ENCODE measurements at regions not wholly inside any gene's neighbourhood (a gene's known extent, or its start where the extent isn't known, plus 50 kb on each side); places are given as distances from the start of the nearest gene placed in this dataset.

GRCh38 chr1:87678266-87678665 lies 349.6 kb downstream of the LMO4 start:
- no peak for DNase-seq (ENCODE audit: low spot score)

- DNase-seq (ENCODE audit: low spot score): no peak
Measured at GRCh38 chr1:87682565-87682964, 353.9 kb downstream of the LMO4 start.

- no peak for DNase-seq (ENCODE audit: low spot score)
Measured at GRCh38 chr1:87683196-87683956, 354.7 kb downstream of the LMO4 start.

- DNase-seq (ENCODE audit: low spot score): no peak
Measured at GRCh38 chr1:87684194-87684593, 355.5 kb downstream of the LMO4 start.

- DNase-seq (ENCODE audit: low spot score): no peak
Measured at GRCh38 chr1:87684713-87685205, 356.1 kb downstream of the LMO4 start.

GRCh38 chr1:87685311-87686135 lies 356.8 kb downstream of the LMO4 start:
- no peak for DNase-seq (ENCODE audit: low spot score)

- no peak for DNase-seq (ENCODE audit: low spot score)
Measured at GRCh38 chr1:87686136-87686495, 357.4 kb downstream of the LMO4 start.

- no peak for DNase-seq (ENCODE audit: low spot score)
Measured at GRCh38 chr1:87686671-87687070, 358.0 kb downstream of the LMO4 start.

- no peak for DNase-seq (ENCODE audit: low spot score)
Measured at GRCh38 chr1:87688136-87688535, 359.5 kb downstream of the LMO4 start.

GRCh38 chr1:87689487-87689886 lies 360.8 kb downstream of the LMO4 start:
- DNase-seq (ENCODE audit: low spot score): no peak

- no peak for DNase-seq (ENCODE audit: low spot score)
Measured at GRCh38 chr1:87696483-87696882, 367.8 kb downstream of the LMO4 start.

GRCh38 chr1:87702455-87702854 lies 373.8 kb downstream of the LMO4 start:
- DNase-seq (ENCODE audit: low spot score): no peak

- DNase-seq (ENCODE audit: low spot score): no peak
Measured at GRCh38 chr1:87705233-87705632, 376.6 kb downstream of the LMO4 start.

GRCh38 chr1:87706203-87706602 lies 377.5 kb downstream of the LMO4 start:
- DNase-seq (ENCODE audit: low spot score): no peak

- DNase-seq (ENCODE audit: low spot score): no peak
Measured at GRCh38 chr1:87706779-87707228, 378.1 kb downstream of the LMO4 start.

- no peak for DNase-seq (ENCODE audit: low spot score)
Measured at GRCh38 chr1:87707411-87707810, 378.7 kb downstream of the LMO4 start.

GRCh38 chr1:87712261-87713010 lies 383.8 kb downstream of the LMO4 start:
- DNase-seq (ENCODE audit: low spot score): peak; percentile 8

GRCh38 chr1:87714278-87714677 lies 385.6 kb downstream of the LMO4 start:
- DNase-seq (ENCODE audit: low spot score): no peak

GRCh38 chr1:87715052-87715451 lies 386.4 kb downstream of the LMO4 start:
- no peak for DNase-seq (ENCODE audit: low spot score)

- DNase-seq (ENCODE audit: low spot score): no peak
Measured at GRCh38 chr1:87715471-87715870, 386.8 kb downstream of the LMO4 start.

GRCh38 chr1:87717157-87717670 lies 388.5 kb downstream of the LMO4 start:
- no peak for DNase-seq (ENCODE audit: low spot score)

Measured in SK-N-DZ (cell line).